ENCODE measurements at regions not wholly inside any gene's neighbourhood (a gene's known extent, or its start where the extent isn't known, plus 50 kb on each side); places are given as distances from the start of the nearest gene placed in this dataset.
"Not testable (repeated sequence)": the region's sequence is repeated elsewhere in the genome, so short reads cannot be mapped to it uniquely, and the experiment has no call there.

DNA sequence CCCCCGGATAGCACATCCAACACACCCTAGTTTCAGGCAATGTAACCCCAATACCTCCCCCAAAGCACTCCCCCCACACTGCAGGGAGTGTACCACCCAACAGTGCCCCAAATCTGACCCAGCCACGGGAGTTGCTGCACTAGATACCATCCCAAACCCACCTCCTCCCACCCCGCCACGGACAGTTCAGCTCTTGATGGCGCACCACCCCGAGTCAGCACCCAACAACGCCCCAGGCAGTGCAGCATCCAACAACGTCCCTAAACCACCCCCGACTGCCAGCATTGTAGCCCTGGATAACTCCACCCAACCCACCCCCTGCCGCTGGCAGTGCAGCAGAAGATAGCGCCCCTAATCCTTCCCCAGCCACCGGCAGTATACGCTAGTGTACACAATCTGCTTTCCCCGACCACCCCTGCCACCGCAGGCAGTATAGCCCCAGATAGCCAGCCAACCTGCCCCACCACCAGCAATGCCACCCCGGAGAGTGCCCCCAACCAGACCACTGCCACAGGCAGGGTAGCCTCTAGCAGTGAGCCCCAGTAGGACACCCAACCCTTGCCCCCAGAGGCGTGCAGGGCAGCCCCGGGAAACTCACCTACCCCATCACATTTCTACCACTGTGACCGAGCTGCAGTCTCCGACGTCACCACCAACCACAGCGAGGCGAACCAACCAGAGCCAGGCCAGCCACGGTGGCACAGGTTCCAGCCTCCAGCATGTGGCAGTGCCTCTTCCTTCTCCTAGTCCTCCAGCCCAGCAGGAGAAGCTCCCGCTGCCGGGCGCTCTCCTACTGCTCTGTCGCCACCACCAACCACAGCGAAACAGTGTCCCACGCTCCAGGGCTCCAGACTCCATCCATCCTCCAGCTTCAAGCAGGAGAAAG lies 178.1 kb downstream of the POTEB3 start:
- DNase-seq, result no peak

DNA sequence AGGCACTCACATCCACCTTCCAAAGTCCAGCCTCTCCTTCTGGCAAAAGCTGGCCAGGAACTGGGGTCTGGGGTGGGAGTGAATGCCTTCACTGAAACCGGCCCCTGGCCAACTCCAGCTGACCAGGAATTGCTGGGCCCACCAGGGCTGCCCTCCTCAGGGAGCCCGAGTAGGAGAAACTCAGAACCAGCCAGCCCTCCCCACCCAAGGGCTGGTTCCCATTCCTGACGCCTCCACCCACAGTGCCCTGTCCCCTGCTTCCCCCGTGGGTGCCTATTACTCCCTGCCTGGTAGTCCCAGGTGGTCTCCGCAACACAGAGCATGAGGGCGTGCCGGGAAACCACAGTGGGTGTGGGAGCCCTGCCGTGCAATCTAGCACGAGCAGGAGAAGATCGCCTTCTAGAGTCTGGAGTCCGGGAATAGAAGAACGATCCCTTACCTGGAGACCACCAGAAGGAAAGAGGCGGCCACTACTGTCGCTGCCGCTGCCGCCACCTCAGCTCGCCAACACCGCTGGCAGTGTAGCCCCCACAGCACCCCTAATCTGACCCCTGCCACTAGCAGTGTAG lies 178.8 kb downstream of the POTEB3 start:
- no peak for DNase-seq

DNA sequence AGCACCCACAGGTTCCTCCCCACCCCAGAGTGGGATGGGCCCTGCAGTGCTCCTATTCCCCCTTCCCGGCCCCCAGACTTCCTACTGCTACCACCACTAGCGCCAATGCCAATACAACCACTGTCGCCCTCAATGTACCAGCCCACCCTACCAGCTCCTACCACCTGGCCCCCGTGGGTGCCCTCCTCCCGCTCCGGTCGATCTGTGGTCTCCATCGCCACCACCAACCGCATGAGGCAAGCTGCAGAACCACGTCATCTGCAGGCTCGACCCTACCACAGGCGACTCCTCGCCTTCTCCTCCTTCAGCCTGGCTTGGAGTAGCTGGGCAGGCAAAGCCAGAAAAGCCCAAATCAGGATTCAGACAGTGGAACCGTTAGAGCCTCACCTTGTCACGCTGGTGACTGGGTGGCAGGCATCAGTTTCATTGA lies 179.3 kb downstream of the POTEB3 start:
- no peak for DNase-seq

DNA sequence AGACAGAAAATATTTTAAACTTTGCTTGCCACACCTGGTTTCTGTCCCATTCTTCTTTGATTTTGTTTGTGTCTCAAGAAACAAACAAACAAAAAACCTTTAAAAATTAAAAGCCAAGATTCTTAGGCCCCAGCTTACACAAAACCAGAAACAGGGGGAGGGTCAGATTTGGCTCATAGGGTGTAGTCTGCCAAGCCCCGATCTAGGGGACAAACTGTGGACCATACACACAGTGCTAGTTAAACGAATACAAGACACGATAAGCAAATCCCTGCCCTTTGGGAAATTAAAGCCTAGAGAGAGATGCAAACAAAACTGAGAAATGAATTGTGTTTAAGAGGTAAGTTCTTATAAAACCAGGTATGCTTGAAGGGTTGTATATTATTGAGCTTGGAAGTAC lies 181.7 kb downstream of the POTEB3 start:
- DNase-seq, result not testable (repeated sequence)

DNA sequence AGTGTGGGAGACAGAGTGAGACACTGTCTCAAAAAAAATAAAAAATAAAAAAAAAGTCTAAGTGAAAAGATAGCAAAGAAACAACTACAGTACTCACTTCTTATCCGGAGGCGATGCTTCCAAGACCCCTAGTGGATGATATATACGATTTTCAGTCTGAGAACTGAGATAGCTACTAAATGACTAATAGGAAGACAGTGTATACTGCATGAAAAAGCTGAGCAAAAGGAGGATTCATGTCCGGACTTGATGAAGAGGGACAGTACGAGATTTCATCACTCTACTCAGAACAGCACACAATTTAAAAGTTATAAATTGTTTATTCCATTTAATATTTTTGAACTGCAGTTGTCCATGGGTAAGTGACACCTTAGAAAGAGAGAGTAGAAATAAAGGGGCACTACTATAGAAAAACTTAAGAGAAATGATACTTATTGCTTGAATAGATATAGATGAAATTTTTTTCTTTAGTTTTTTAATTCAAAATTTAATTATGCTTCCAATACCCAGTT lies 190.7 kb downstream of the POTEB3 start:
- DNase-seq, result not testable (repeated sequence)
